MM.1S (cell line): ENCODE measurements at regions not wholly inside any gene's neighbourhood (a gene's known extent, or its start where the extent isn't known, plus 50 kb on each side); places are given as distances from the start of the nearest gene placed in this dataset.

Source experiments
- DNase-seq: peaks from one replicate; pipeline ENCODE4 v3.0.0-alpha.2; 2015
- H2AFZ ChIP-seq: fragments of 300-600 bp; sonication (generic); 2 replicates; pipeline ENCODE4 v1.6.0; 2016; ENCODE audit warnings: antibody characterized with exemption, low read length
- H3F3A ChIP-seq: fragments of 300-600 bp; sonication (generic); 2 replicates; pipeline ENCODE4 v1.6.1; 2016; ENCODE audit warnings: mild to moderate bottlenecking, antibody characterized with exemption, low read length, moderate library complexity, mixed read lengths; ENCODE audit not compliant: insufficient read depth
- H3K27ac ChIP-seq: fragments of 300-600 bp; sonication (generic); 2 replicates; pipeline ENCODE4 v1.5.1; 2016; ENCODE audit warnings: mild to moderate bottlenecking, low read length
- H3K27me3 ChIP-seq: fragments of 300-600 bp; sonication (generic); replicated peaks from 2 replicates; pipeline ENCODE4 v1.6.0; 2016; ENCODE audit warnings: low read length; ENCODE audit not compliant: insufficient read depth
- H3K36me3 ChIP-seq: fragments of 300-600 bp; sonication (generic); replicated peaks from 2 replicates; pipeline ENCODE4 v1.6.1; 2016; ENCODE audit warnings: mild to moderate bottlenecking, low read length, mixed read lengths; ENCODE audit not compliant: insufficient read depth
- H3K4me1 ChIP-seq: fragments of 300-600 bp; sonication (generic); 2 replicates; pipeline ENCODE4 v1.6.1; 2016; ENCODE audit warnings: low read length, mixed read lengths
- H3K4me2 ChIP-seq: fragments of 300-600 bp; sonication (generic); 2 replicates; pipeline ENCODE4 v1.6.0; 2016; ENCODE audit warnings: low read depth, low read length
- H3K4me3 ChIP-seq: fragments of 300-600 bp; sonication (generic); 2 replicates; pipeline ENCODE4 v1.5.1; 2016; ENCODE audit warnings: low read length, mixed read lengths
- H3K79me2 ChIP-seq: fragments of 300-600 bp; sonication (generic); 2 replicates; pipeline ENCODE4 v1.6.1; 2016; ENCODE audit warnings: mixed run types, low read length, mixed read lengths
- H3K9ac ChIP-seq: fragments of 300-600 bp; sonication (generic); 2 replicates; pipeline ENCODE4 v1.6.1; 2016; ENCODE audit warnings: low read length, mixed read lengths
- H3K9me2 ChIP-seq: fragments of 300-600 bp; sonication (generic); replicated peaks from 2 replicates; pipeline ENCODE4 v1.6.1; 2016; ENCODE audit warnings: mild to moderate bottlenecking, low read length, mixed read lengths; ENCODE audit not compliant: insufficient read depth
- H3K9me3 ChIP-seq: fragments of 300-600 bp; sonication (generic); replicated peaks from 2 replicates; pipeline ENCODE4 v1.6.1; 2016; ENCODE audit warnings: mild to moderate bottlenecking, low read length, mixed read lengths; ENCODE audit not compliant: insufficient read depth
- H4K20me1 ChIP-seq: fragments of 300-600 bp; sonication (generic); 2 replicates; pipeline ENCODE4 v1.6.1; 2016; ENCODE audit warnings: mild to moderate bottlenecking, low read length, moderate library complexity, mixed read lengths; ENCODE audit not compliant: insufficient read depth
- EZH2 ChIP-seq: fragments of 300-600 bp; sonication (generic); optimal IDR thresholded peaks from 2 replicates; pipeline ENCODE3; 2017; ENCODE audit warnings: low read depth, mild to moderate bottlenecking, antibody characterized with exemption, low read length, mixed read lengths
- EZH2phosphoT487 ChIP-seq: fragments of 300-600 bp; sonication (generic); IDR thresholded peaks from 2 replicates; pipeline ENCODE4 v1.6.1; 2018; ENCODE audit warnings: antibody characterized with exemption, low read length
- TF ChIP-seq, protein P1 (sequence below): fragments of 300-600 bp; sonication (generic); IDR thresholded peaks from 2 replicates; pipeline ENCODE4 v1.5.1; 2016; ENCODE audit warnings: antibody characterized with exemption, low read length, mixed read lengths

DNA sequence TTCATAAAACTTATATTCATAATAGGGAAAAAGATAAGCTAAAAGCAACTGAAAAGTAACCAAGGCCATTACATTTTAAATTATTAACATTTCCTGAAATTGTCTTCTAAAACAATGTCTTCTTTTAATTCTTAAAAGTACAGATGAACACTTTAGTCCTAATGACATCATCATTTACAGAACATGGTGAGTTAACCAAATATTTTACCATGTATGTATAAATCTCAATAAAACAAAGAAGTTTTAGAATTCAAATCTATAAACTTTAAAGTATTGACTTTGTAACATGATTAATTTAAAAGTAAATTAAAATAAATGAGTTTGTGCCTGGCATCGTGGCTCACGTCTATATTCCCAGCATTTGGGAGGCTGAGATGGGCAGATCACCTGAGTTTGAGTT lies 125.9 kb upstream of the PRSS16 start:
- no peak overlapping the region for H3K27ac ChIP-seq

DNA sequence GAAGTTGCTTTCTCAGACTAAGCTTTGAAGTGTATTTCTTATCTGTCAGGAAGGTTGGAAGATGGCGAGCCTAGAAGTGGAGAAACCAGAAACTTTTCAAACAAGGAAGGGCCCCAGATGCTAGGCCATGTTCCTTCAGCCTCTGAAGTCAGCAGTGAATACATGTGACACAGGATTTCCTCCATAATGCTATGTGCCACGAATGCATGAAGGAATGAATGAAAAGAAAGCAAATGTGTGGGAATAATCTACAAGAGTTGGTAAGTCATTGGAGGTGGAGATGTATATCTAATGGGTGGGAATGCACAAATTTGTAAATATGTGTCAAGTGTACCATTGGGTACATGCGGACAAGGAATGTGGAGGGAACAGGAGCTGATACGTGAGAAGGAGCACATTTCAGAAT lies 123.2 kb upstream of the PRSS16 start:
- Histone ChIP-seq H3K4me2 (no peak overlapping the region), H3K79me2 (no peaks in the 10 kb centered on the region), H3K4me1 (peaks cover 17% of the 10 kb centered on the region), H4K20me1 (no peaks in the 10 kb centered on the region), H3K27me3 (no peaks in the 10 kb centered on the region), H2AFZ (no peak overlapping the region), H3K9me2 (no peaks in the 10 kb centered on the region), H3K9me3 (no peaks in the 10 kb centered on the region), H3K4me3 (no peak overlapping the region), H3K9ac (no peak overlapping the region), H3K27ac (no peak overlapping the region), H3K36me3 (no peaks in the 10 kb centered on the region), H3F3A (no peaks in the 10 kb centered on the region)
- DNase-seq: no peak
- TF ChIP-seq, protein P1, sequence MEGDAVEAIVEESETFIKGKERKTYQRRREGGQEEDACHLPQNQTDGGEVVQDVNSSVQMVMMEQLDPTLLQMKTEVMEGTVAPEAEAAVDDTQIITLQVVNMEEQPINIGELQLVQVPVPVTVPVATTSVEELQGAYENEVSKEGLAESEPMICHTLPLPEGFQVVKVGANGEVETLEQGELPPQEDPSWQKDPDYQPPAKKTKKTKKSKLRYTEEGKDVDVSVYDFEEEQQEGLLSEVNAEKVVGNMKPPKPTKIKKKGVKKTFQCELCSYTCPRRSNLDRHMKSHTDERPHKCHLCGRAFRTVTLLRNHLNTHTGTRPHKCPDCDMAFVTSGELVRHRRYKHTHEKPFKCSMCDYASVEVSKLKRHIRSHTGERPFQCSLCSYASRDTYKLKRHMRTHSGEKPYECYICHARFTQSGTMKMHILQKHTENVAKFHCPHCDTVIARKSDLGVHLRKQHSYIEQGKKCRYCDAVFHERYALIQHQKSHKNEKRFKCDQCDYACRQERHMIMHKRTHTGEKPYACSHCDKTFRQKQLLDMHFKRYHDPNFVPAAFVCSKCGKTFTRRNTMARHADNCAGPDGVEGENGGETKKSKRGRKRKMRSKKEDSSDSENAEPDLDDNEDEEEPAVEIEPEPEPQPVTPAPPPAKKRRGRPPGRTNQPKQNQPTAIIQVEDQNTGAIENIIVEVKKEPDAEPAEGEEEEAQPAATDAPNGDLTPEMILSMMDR: no peak
- no peak for TF ChIP-seq EZH2phosphoT487
- TF ChIP-seq EZH2: no peak

More for the DNA sequence above, 125.9 kb upstream of the PRSS16 start:
- TF ChIP-seq EZH2 (no peak), EZH2phosphoT487 (no peak)
- TF ChIP-seq, protein P1: no peak
- no peaks in the 10 kb centered on the region for H3K27me3 ChIP-seq
- H3K4me2 ChIP-seq: no peak overlapping the region
- no peak for DNase-seq
- no peak overlapping the region for H3K4me3 ChIP-seq
- H4K20me1 ChIP-seq: no peaks in the 10 kb centered on the region
- no peaks in the 10 kb centered on the region for H3K9me3 ChIP-seq
- peaks cover 10% of the 10 kb centered on the region for H3K4me1 ChIP-seq
- H3K36me3 ChIP-seq: no peaks in the 10 kb centered on the region
- H2AFZ ChIP-seq: no peak overlapping the region
- H3K79me2 ChIP-seq: no peaks in the 10 kb centered on the region
- no peaks in the 10 kb centered on the region for H3F3A ChIP-seq
- no peaks in the 10 kb centered on the region for H3K9me2 ChIP-seq
- no peak overlapping the region for H3K9ac ChIP-seq

DNA sequence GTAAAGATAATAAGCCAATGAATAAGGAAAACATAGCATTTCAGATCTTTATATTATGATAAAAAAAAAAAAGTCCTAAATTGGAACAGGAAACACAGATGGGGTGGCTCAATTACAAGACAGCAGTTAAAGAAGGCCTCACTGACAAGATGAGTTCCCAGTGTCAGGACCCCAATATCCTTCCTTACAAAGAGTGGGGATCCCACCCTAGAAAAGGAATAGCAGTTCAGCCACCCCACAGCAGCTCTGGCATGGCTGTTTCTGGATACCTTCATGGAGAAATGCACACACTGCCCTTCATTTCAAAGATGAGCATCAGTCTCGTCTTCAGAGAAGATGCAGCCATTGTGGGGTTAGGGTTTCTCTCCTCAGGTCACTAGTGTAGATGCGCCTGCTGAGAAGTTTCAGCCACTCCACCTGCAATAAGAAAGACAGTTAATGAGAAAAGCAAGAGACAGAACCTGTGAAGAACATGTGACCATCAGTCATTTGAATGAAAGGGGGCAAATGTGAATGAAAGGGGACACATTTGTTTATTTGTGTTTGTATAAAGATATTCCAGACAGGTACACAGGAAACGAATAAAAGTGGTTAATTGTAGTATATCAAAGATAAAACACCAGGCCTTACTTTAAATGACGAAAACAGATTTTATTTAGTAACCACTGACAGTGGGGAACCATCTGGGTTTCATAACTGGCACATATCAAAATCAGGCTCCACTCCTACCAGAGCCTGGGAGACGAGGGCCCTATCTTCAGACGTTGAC lies 121.3 kb upstream of the PRSS16 start:
- TF ChIP-seq EZH2 (no peak), EZH2phosphoT487 (no peak)
- TF ChIP-seq, protein P1: no peak
- Histone ChIP-seq H3K79me2 (no peaks in the 10 kb centered on the region), H3K4me3 (peak overlapping the region; percentile 43), H3K4me1 (peaks cover 29% of the 10 kb centered on the region), H3K4me2 (peak overlapping the region; percentile 61), H3K9me3 (no peaks in the 10 kb centered on the region), H3K9me2 (no peaks in the 10 kb centered on the region), H3F3A (peaks cover 10% of the 10 kb centered on the region), H3K36me3 (no peaks in the 10 kb centered on the region), H3K9ac (peak overlapping the region; percentile 37; the same call in 1 of the 2 replicates), H3K27me3 (no peaks in the 10 kb centered on the region), H4K20me1 (no peaks in the 10 kb centered on the region), H3K27ac (peak overlapping the region; percentile 28; the same call in 1 of the 2 replicates), H2AFZ (peak overlapping the region; percentile 85)
- DNase-seq: no peak
